ENCODE measurements at regions not wholly inside any gene's neighbourhood (a gene's known extent, or its start where the extent isn't known, plus 50 kb on each side); places are given as distances from the start of the nearest gene placed in this dataset.
"Not testable (repeated sequence)": the region's sequence is repeated elsewhere in the genome, so short reads cannot be mapped to it uniquely, and the experiment has no call there.

- TF ChIP-seq CTCF (IDR thresholded peaks at IDR 0.05) (no peak), POLR2A (IDR thresholded peaks at IDR 0.05) (no peak)
- WGBS, 2 donors, result 59 to 61% methylated on average over 8 of the region's 8 CpGs
Measured at GRCh38 chr5:56298336-56299090, 65.4 kb upstream of the ANKRD55 start.

GRCh38 chr5:56297851-56298250 lies 64.7 kb upstream of the ANKRD55 start:
- intact Hi-C loops (cut with DNase I; ENCODE audit: low total_unique reads), result no loop called here
- Histone ChIP-seq H3K4me1 (peaks cover 7% of the 10 kb centered on the region), H3K27ac (no peak overlapping the region), H3K27me3 (no peaks in the 10 kb centered on the region), H3K4me3 (no peak overlapping the region), H3K9me3 (no peaks in the 10 kb centered on the region), H3K36me3 (ENCODE audit: low read depth, missing control alignments) (no peaks in the 10 kb centered on the region)
- 36 to 52% methylated on average over 2 of the region's 2 CpGs for WGBS, 2 donors
- TF ChIP-seq CTCF (IDR thresholded peaks at IDR 0.05) (no peak), POLR2A (IDR thresholded peaks at IDR 0.05) (no peak)
- no peak for DNase-seq

More at GRCh38 chr5:56298336-56299090, 65.4 kb upstream of the ANKRD55 start:
- no peak for DNase-seq
- intact Hi-C loops (cut with DNase I; ENCODE audit: low total_unique reads), result no loop called here
- H3K27me3 ChIP-seq, result no peaks in the 10 kb centered on the region
- no peaks in the 10 kb centered on the region for H3K36me3 ChIP-seq (ENCODE audit: low read depth, missing control alignments)
- peaks cover 7% of the 10 kb centered on the region for H3K4me1 ChIP-seq
- H3K4me3 ChIP-seq, result no peak overlapping the region
- H3K9me3 ChIP-seq, result no peaks in the 10 kb centered on the region
- no peak overlapping the region for H3K27ac ChIP-seq

- H3K9me3 ChIP-seq; DNase-seq; intact Hi-C loops (cut with DNase I; ENCODE audit: low total_unique reads); H3K27ac ChIP-seq; H3K36me3 ChIP-seq (ENCODE audit: low read depth, missing control alignments); H3K27me3 ChIP-seq; H3K4me1 ChIP-seq: not testable (repeated sequence)
- 60 to 61% methylated on average over 3 to 19 of the region's 23 CpGs for WGBS, 2 donors
- H3K4me3 ChIP-seq, result peak overlapping the region in 1 of 2 donors; percentile 12
Measured at GRCh38 chr5:56295311-56295710, 62.2 kb upstream of the ANKRD55 start.

GRCh38 chr5:56294354-56294753 lies 61.2 kb upstream of the ANKRD55 start:
- H3K9me3 ChIP-seq, result no peaks in the 10 kb centered on the region
- DNase-seq, result no peak
- peaks cover 7% of the 10 kb centered on the region for H3K4me1 ChIP-seq
- no peak overlapping the region for H3K27ac ChIP-seq
- H3K4me3 ChIP-seq, result no peak overlapping the region
- intact Hi-C loops (cut with DNase I; ENCODE audit: low total_unique reads), result no loop called here
- H3K27me3 ChIP-seq, result no peaks in the 10 kb centered on the region
- TF ChIP-seq CTCF (IDR thresholded peaks at IDR 0.05) (no peak), POLR2A (IDR thresholded peaks at IDR 0.05) (no peak)
- H3K36me3 ChIP-seq (ENCODE audit: low read depth, missing control alignments), result no peaks in the 10 kb centered on the region
- 88 to 90% methylated on average over 2 of the region's 2 CpGs for WGBS, 2 donors

GRCh38 chr5:56292874-56293273 lies 59.7 kb upstream of the ANKRD55 start:
- H3K36me3 ChIP-seq (ENCODE audit: low read depth, missing control alignments); intact Hi-C loops (cut with DNase I; ENCODE audit: low total_unique reads); H3K4me3 ChIP-seq; H3K4me1 ChIP-seq; H3K27me3 ChIP-seq; H3K9me3 ChIP-seq; DNase-seq; H3K27ac ChIP-seq: not testable (repeated sequence)
- 89 to 91% methylated on average over 2 of the region's 2 CpGs for WGBS, 2 donors

Data from testis (tissue), 2 donors.